ENCODE measurements at regions not wholly inside any gene's neighbourhood (a gene's known extent, or its start where the extent isn't known, plus 50 kb on each side); places are given as distances from the start of the nearest gene placed in this dataset.

GRCh38 chr4:33427676-33428075 is 2707.5 kb downstream of the PCDH7 start:
- TF ChIP-seq POLR2A (IDR thresholded peaks at IDR 0.05) (no peak), CTCF (IDR thresholded peaks at IDR 0.05) (no peak), POLR2AphosphoS5 (IDR thresholded peaks at IDR 0.05) (no peak)
